A549 (cell line): ENCODE measurements at regions not wholly inside any gene's neighbourhood (a gene's known extent, or its start where the extent isn't known, plus 50 kb on each side); places are given as distances from the start of the nearest gene placed in this dataset.

ENCODE experiments used
- ATAC-seq, 2 experiments: fragments of 200-7000 bp in 1 of 2; fragments of >200 bp in 1 of 2; cut with Nextera tagmentation in 1 of 2; cut with Tn5 transposase in 1 of 2; 3 replicates each; pipeline versions ENCODE4 v1.8.0 to v1.9.1; 2018 to 2020; ENCODE audit warnings: mild to moderate bottlenecking in 1 of 2, moderate library complexity in 1 of 2
- CTCF ChIA-PET: fragments of 300-600 bp; sonication (Branson Sonifier 250); formaldehyde crosslinking; extraction: SDS; loops from one replicate; lab custom pipeline; 2021; ENCODE audit warnings: antibody characterized with exemption, inconsistent platforms; lab: Yijun Ruan, JAX
- POLR2A ChIA-PET: fragments of 350-600 bp; formaldehyde crosslinking; extraction: SDS; loops from one replicate; lab custom pipeline; 2021; ENCODE audit warnings: antibody characterized with exemption, inconsistent platforms; lab: Yijun Ruan, JAX
- DNase-seq, 2 experiments: peaks; one replicate each; pipeline versions ENCODE4 v3.0.0 to v3.0.0-alpha.2; 2011 to 2016; ENCODE audit warnings: low read depth in 1 of 2, low spot score in 1 of 2
- FAIRE-seq: peaks from 2 replicates; lab custom pipeline; 2011; peaks lifted over from hg19 to GRCh38; lab: Jason Lieb, UNC
- H3K27ac ChIP-seq, 2 experiments: fragments of >200 bp; sonication (Bioruptor Twin); formaldehyde crosslinking; 3 replicates each; pipeline ENCODE4 v1.5.1; 2016 to 2017
- H3K4me1 ChIP-seq: fragments of >200 bp; sonication (Bioruptor Twin); formaldehyde crosslinking; 3 replicates; pipeline ENCODE4 v1.6.1; 2016
- H3K4me2 ChIP-seq: fragments of >200 bp; sonication (Bioruptor Twin); formaldehyde crosslinking; 3 replicates; pipeline ENCODE4 v1.6.1; 2016
- H3K4me3 ChIP-seq: fragments of >200 bp; sonication (Bioruptor Twin); formaldehyde crosslinking; 3 replicates; pipeline ENCODE4 v1.5.1; 2016
- H3K9me3 ChIP-seq: fragments of >200 bp; sonication (Bioruptor Twin); formaldehyde crosslinking; 3 replicates; pipeline ENCODE4 v1.6.1; 2016
- BCL3 ChIP-seq: fragments of >200 bp; sonication (Bioruptor Twin); formaldehyde crosslinking; IDR thresholded peaks from 3 replicates; pipeline ENCODE4 v1.6.1; 2016
- CBX8 ChIP-seq: fragments of 200-600 bp; sonication (generic); IDR thresholded peaks from 2 replicates; pipeline ENCODE4 v1.6.1; 2016
- EHMT2 ChIP-seq: fragments of 200-600 bp; sonication (generic); IDR thresholded peaks from 2 replicates; pipeline ENCODE4 v1.6.1; 2016; ENCODE audit warnings: antibody characterized with exemption, low read depth, mild to moderate bottlenecking, moderate library complexity
- ESRRA ChIP-seq: fragments of 150-350 bp; IDR thresholded peaks from 2 replicates; pipeline ENCODE4 v1.6.1; 2014; ENCODE audit warnings: mild to moderate bottlenecking, low read length, borderline replicate concordance
- FOSB ChIP-seq: fragments of 250-450 bp; sonication (Bioruptor Pico); IDR thresholded peaks from 2 replicates; pipeline ENCODE4 v1.5.0; 2020; ENCODE audit warnings: mild to moderate bottlenecking, moderate library complexity
- GATA3 ChIP-seq: IDR thresholded peaks from 2 replicates; pipeline ENCODE4 v1.6.1; 2012; ENCODE audit warnings: borderline replicate concordance
- HES2 ChIP-seq: fragments of >200 bp; sonication (Bioruptor Twin); formaldehyde crosslinking; IDR thresholded peaks from 2 replicates; pipeline ENCODE4 v1.6.1; 2016
- HMGXB4 ChIP-seq: fragments of 250-450 bp; sonication (Bioruptor Pico); IDR thresholded peaks from 2 replicates; pipeline ENCODE4 v1.5.0; 2021; ENCODE audit warnings: mild to moderate bottlenecking, moderate library complexity, borderline replicate concordance
- JUN ChIP-seq, 2 experiments: fragments of >200 bp; sonication (Bioruptor Twin); formaldehyde crosslinking; IDR thresholded peaks; 2 replicates in 1 of 2; 3 replicates in 1 of 2; pipeline ENCODE4 v1.6.1; 2016 to 2017
- JUNB ChIP-seq: fragments of >200 bp; sonication (Bioruptor Twin); formaldehyde crosslinking; IDR thresholded peaks from 2 replicates; pipeline ENCODE4 v1.6.1; 2016
- KDM5A ChIP-seq: fragments of 200-600 bp; sonication (generic); IDR thresholded peaks from 2 replicates; pipeline ENCODE4 v1.6.1; 2016; ENCODE audit warnings: antibody characterized with exemption, mild to moderate bottlenecking
- MAFK ChIP-seq: fragments of 450-650 bp; IDR thresholded peaks from 2 replicates; pipeline ENCODE4 v1.6.1; 2014; ENCODE audit not compliant: partially characterized antibody
- NFE2L2 ChIP-seq: fragments of 150-350 bp; conservative IDR thresholded peaks from 2 replicates; pipeline ENCODE4 v1.6.1; 2014; ENCODE audit warnings: low read length
- PBX3 ChIP-seq: IDR thresholded peaks from 2 replicates; pipeline ENCODE4 v1.6.1; 2012
- PHF8 ChIP-seq: fragments of 200-600 bp; sonication (generic); IDR thresholded peaks from 2 replicates; pipeline ENCODE4 v1.6.1; 2016; ENCODE audit warnings: low read depth, mild to moderate bottlenecking, antibody characterized with exemption, moderate library complexity, borderline replicate concordance
- POLR2A ChIP-seq: IDR thresholded peaks from 2 replicates; pipeline ENCODE4 v1.6.1; 2012; ENCODE audit warnings: mild to moderate bottlenecking, low read length
- POLR2AphosphoS2 ChIP-seq: conservative IDR thresholded peaks from 2 replicates; pipeline ENCODE4 v1.6.1; 2012; ENCODE audit warnings: low read length, improper control_type of control experiment, inconsistent platforms
- REST ChIP-seq: fragments of 200-600 bp; sonication (generic); IDR thresholded peaks from 2 replicates; pipeline ENCODE4 v1.6.1; 2016; ENCODE audit warnings: antibody characterized with exemption, mild to moderate bottlenecking, moderate library complexity
- USF2 ChIP-seq: fragments of 450-650 bp; IDR thresholded peaks from 2 replicates; pipeline ENCODE4 v1.6.1; 2014; ENCODE audit warnings: antibody characterized with exemption
- ZNF302 ChIP-seq: fragments of 250-450 bp; sonication (Bioruptor Pico); IDR thresholded peaks from 2 replicates; pipeline ENCODE4 v1.9.0; 2021; ENCODE audit warnings: inconsistent platforms, mild to moderate bottlenecking, moderate library complexity
- ZSCAN20 ChIP-seq: fragments of 250-450 bp; sonication (Bioruptor Pico); IDR thresholded peaks from 2 replicates; pipeline ENCODE4 v1.8.0; 2022; ENCODE audit warnings: mild to moderate bottlenecking, moderate library complexity
- WGBS: methylation state at CpG from one replicate; pipeline ENCODE4 v1.1.6; 2017; ENCODE audit errors: missing lambda C conversion rate; 5-methylcytosine and 5-hydroxymethylcytosine counted together

- FAIRE-seq: no peak
- no peaks in the 10 kb centered on the region for H3K4me1 ChIP-seq
- TF ChIP-seq JUN (IDR thresholded peaks at IDR 0.05): no peak
- no peak for TF ChIP-seq REST
- TF ChIP-seq POLR2A: no peak
- no peak for TF ChIP-seq USF2
- TF ChIP-seq KDM5A: no peak
- TF ChIP-seq JUNB: no peak
- no peak for TF ChIP-seq PHF8
- no peak for TF ChIP-seq EHMT2
- no peak for TF ChIP-seq FOSB (CRISPR knock-in tag)
- no peak for TF ChIP-seq PBX3
- no peak for TF ChIP-seq MAFK
- TF ChIP-seq ZSCAN20 (CRISPR knock-in tag): no peak
- no peak for TF ChIP-seq NFE2L2
- TF ChIP-seq, all 56 proteins: peak for 0
- no peaks in the 10 kb centered on the region for H3K9me3 ChIP-seq
- CTCF ChIA-PET: no interaction called here
- H3K4me2 ChIP-seq: no peak overlapping the region
- no peak for ATAC-seq
- POLR2A ChIA-PET: no interaction called here
- H3K27ac ChIP-seq: no peak overlapping the region
- no peak for DNase-seq
- 66% methylated on average over 4 of the region's 4 CpGs for WGBS
- H3K4me3 ChIP-seq: no peak overlapping the region
Observed at GRCh38 chr2:184169366-184169765, 429.0 kb upstream of the ZNF804A start.

GRCh38 chr2:184174493-184175104, 423.7 kb upstream of the ZNF804A start:
- no peak for TF ChIP-seq GATA3
- TF ChIP-seq BCL3: no peak
- no peak for TF ChIP-seq HES2
- TF ChIP-seq POLR2AphosphoS2: no peak
- TF ChIP-seq HMGXB4 (CRISPR knock-in tag): no peak
- TF ChIP-seq USF2: no peak
- TF ChIP-seq ZNF302: no peak
- TF ChIP-seq CBX8: no peak
- no peak for TF ChIP-seq ZSCAN20 (CRISPR knock-in tag)
- TF ChIP-seq PHF8: no peak
- no peak for TF ChIP-seq ESRRA
- Histone ChIP-seq H3K4me1 (no peaks in the 10 kb centered on the region), H3K27ac (no peak overlapping the region), H3K4me2 (0 out of 3 replicates have a peak overlapping the region, but pooled peaks have one; percentile 13), H3K9me3 (no peaks in the 10 kb centered on the region), H3K4me3 (no peak overlapping the region)
- ATAC-seq (no peak), DNase-seq (no peak), FAIRE-seq (no peak)
- ChIA-PET CTCF (no interaction called here), POLR2A (no interaction called here)
- WGBS: 18% methylated on average over 8 of the region's 8 CpGs
